HS-5 (cell line): ENCODE measurements at regions not wholly inside any gene's neighbourhood (a gene's known extent, or its start where the extent isn't known, plus 50 kb on each side); places are given as distances from the start of the nearest gene placed in this dataset.
"Not testable (repeated sequence)": the region's sequence is repeated elsewhere in the genome, so short reads cannot be mapped to it uniquely, and the experiment has no call there.

Source experiments
- DNase-seq: peaks from one replicate; pipeline ENCODE4 v3.0.0-alpha.2; 2012; ENCODE audit warnings: low read depth

DNA sequence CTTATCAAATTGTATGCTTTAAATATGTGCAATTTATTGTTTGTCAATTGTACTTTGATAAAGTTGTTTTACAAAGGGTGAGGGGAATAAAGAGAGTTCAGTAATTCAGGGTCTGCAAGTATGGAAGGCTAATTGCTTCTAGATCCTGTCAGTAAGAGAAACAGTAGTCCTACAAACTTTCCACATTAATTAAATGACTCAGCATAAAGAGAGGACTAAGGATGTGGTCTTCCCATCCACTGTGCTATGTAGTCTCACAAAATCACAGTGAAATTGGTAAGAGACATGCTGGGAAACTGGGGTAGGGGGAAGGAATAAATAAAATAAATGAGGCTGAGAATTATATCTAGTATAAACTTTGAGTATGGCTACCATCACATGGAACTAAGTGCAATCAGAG is 130.2 kb upstream of the PKP2 start:
- DNase-seq: no peak

DNA sequence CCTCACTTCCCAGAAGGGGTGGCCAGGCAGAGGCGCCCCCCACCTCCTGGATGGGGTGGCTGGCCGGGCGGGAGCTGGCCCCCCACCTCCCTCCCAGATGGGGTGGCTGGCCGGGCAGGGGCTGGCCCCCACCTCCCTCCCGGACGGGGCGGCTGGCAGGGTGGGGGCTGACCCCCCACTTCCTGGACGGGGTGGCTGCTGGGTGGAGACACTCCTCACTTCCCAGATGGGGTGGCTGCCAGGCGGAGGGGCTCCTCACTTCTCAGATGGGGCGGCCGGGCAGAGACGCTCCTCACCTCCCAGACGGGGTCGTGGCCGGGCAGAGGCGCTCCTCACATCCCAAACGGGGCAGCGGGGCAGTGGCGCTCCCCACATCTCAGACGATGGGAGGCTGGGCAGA is 126.1 kb upstream of the PKP2 start:
- not testable (repeated sequence) for DNase-seq

DNA sequence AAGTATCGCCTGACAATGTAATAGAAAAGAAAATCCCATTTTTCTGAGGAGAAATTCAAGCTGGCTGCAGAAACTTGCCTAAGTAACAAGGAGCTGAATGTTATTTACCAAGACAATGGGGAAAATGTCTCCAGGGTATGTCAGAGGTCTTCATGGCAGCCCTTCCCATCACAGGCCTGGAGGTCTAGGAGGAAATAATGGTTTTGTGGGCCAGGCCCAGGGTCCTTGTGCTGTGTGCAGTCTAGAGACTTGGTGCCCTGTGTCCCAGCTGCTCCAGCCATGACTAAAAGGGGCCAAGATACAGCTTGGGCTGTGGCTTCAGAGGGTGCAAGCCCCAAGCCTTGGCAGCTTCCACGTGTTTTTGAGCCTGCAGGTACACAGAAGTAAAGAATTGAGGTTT is 120.5 kb upstream of the PKP2 start:
- DNase-seq: not testable (repeated sequence)

DNA sequence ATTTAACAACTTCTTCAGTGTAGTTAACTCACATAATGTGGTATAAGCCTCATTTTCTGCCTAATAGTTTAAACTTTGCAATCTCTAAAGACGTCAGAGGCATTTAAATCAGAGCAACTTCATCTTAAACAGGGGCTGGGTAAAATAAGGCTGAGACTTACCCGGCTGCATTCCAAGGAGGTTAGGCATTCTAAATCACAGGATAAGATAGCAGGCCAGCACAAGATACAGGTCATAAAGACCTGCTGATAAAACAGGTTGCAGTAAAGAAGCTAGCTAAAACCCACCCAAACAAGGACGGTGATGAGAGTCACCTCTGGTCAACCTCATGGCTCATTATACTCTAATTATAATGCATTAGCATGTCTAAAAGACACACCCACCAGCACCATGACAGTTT is 115.6 kb upstream of the PKP2 start:
- no peak for DNase-seq

DNA sequence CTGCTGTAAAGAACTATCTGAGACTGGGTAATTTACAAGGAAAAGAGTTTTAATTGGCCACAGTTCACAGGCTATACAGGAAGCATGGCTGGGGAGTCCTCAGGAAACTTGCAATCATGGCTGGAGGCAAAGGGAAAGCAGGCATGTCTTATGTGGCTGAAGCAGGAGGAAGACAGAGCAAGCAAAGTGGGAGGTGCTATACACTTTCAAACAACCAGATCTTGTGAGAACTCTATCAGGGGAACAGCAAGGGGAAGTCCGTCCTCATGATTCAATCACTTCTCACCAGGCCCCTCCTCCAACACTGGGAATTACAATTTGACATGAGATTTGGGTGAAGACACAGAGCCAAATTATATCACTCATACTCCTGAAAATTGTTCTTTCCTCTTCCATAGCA is 109.5 kb upstream of the PKP2 start:
- no peak for DNase-seq

DNA sequence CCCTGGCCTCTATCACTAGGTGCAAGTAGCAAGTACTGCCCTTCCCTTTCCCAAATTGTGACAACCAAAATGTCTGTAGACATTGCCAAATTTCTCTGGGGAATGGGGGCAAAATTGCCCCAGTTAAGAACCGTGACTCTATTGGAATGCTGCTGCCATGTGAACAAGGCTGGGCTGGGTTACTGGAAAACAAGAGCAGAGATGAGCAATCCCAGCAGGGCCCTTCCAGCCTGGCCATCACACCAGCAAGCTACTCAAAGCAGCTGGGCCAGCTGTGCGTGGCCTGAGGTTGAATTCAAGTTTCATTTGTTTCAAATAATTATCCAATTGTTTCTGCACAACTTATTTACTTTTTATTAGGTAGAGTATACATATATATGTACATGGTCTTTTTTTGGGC is 103.4 kb upstream of the PKP2 start:
- DNase-seq: no peak

DNA sequence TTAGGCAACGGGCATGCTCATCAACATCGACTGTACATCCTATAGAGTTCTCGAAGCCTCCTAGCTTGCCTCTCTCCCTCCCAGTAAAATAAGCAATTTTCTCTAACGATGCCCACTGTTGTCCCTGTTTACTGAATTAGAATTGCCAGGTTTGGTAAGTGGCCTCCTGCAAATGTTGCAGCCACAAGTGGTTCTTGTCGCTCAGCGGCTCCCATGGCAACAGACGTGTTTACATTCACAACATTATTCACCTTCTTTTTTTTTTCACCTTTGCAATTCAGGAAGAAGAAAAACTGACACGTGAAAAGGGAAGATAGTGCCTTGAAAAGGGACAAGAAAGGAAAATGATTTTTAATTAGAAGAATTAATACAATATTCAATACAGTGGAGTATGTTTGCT is 100.9 kb upstream of the PKP2 start:
- no peak for DNase-seq

DNA sequence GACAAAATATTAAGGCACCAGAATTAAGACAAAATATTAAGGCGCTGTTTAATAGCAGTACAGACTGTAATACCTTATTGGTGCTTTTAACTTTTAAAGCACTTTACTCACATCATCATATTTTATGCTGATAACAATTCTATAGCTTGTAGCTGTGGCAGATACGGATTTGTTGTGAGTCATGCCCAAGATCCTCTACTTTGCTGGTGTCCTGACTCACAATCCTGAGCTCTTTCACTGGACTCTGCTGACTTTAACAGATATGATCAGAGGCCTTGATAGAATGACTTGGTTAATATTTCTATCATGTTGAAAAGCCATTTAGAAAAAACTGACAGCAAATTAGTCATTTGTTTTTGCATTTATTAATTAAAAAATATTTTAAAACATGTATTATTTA is 99.0 kb upstream of the PKP2 start:
- DNase-seq: no peak

DNA sequence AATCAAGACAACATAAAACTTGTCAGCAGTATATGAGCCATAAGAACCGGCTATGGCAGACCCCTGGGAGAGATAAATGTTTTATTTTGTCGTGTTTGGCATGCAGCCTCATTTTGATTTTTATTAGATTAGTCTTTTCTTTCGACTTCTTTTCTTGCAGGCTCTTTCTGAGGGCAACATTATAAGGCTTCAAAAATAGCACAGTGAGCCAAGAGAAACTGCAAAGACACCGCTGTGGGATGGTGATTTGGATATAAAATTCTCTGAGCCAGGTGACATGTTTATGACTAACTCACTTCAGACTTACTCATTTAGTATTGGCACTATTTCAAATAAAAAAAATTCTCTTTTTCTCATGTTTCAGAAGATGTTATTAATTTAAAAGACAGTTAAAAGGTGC is 96.8 kb upstream of the PKP2 start:
- DNase-seq: no peak

DNA sequence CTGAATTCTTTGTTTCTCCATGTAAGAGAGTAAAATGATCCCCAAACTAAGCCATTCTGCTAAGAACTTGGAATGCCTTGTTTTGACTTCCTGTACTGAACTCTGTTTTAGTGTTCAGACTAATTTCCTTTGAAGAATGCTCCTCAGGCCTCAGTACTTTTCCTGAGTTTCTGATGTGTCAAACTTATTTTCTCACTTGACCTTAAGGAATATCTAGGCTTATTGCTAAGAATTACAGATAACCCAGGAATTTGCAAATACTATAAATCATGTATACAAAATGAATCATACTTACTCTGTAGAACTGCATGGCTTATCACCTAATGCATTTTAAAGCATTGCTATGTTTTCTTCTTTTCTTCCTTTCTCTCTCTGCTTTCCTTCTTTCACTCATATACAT is 93.1 kb upstream of the PKP2 start:
- DNase-seq: peak; percentile 2

DNA sequence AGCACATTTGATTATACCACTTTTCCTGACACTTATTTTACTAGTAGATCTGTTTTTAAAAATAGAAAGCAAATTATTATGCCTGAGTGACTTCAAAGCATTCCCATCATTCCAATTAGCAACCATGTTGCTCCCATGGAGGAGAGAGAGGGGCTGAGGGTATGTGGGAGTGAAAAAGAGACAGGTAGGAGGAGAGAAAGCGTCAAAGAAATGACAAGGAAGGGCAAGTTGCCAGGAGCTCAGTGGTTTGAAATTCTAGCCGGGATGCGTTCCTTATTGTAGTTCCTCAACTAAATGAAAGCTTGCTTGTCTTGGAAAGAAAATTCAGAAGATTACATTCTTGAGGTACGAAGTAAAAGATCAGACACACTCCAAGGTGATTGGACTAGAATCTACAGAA is 92.4 kb upstream of the PKP2 start:
- no peak for DNase-seq

DNA sequence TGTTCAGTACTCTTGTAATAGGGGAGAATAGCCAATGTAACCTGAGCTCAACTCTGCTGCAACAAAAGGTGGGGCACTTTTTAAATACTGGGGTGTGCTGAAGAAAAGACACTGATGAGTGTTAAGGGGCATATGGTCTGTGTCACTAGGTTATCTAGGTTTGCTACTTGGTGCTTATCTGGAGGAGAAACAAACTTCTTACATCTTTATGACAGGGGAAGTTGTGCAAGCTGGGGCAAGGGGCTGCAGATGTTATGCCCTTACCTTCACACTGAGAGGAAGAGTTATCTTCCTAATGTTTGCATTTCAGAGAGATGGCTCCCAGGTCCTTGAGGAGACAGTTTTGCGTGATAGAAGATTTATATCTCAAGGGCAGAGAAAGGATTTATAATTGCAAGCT is 90.9 kb upstream of the PKP2 start:
- DNase-seq: no peak

DNA sequence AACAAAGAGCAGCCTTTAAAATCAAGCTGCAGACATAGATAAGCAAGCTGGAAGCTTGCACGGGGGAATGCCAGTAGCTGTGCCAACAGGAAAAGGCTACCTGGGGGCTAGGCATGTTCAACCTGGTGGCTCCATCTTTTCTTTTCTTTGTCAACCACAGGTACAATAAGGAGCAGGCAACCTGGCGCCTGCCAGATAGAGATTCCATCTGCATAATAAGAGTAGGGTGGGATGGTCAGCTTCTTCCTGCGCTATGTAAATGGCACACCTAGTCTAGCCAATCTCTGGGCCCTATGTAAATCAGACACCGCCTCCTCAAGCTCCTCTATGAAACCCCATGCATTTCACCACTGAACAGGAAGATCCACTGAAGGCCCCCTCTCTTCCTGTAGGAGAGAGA is 87.4 kb upstream of the PKP2 start:
- no peak for DNase-seq

DNA sequence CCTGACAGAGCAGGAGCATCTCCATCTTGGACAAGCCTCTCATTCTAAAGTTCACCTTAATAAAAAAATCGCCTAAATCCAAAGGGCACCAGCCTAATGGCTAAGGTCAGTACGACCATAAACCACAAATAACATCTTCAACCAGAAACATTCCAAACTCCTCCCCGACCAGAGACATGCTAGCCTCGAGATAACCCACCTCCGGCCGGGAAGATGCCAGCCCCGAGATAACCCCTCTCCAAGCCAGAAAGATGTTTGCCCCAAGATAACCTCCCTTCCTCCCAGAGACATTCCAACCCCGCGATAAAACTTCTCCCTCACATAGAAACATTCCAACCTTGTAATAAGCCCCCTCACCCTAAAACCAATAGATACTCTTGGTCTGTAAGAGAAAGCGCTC is 86.8 kb upstream of the PKP2 start:
- DNase-seq: no peak

DNA sequence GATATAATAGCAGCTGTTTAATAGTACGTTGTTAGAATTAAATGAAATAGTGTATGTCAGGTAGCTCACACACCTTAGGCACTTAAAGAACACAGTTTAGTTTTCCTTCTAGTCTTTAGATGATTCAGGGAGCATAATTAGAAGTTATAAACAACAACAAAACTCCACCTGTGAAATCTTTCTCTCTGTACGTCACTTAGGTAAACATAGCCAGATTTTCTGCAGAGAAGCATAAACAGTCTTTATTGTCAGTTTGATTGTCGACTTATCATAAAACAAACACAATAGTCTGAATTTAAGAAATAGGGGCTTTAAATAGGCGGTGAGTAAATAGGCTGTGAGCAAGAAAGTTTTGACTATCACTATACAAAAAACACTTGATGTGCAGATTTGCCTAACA is 84.6 kb upstream of the PKP2 start:
- DNase-seq: no peak

DNA sequence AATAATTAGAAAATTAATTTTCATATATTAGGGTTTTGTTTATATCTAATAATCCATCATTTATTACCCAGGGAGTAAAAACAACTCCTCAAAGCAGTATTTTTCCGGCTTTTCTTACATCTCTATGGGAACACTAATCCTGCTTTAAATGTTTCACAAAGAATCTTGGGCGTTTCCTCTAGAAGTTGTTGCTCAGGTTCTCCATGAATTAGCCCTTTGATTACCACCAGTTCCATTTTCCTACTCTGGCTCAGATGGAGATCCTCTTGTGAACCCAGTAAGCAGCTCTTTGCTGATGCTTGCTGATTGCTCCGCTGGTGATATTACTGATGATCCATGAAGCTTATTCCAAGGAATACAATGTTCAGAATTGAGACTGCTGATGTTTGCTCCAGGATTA is 78.5 kb upstream of the PKP2 start:
- DNase-seq: no peak

DNA sequence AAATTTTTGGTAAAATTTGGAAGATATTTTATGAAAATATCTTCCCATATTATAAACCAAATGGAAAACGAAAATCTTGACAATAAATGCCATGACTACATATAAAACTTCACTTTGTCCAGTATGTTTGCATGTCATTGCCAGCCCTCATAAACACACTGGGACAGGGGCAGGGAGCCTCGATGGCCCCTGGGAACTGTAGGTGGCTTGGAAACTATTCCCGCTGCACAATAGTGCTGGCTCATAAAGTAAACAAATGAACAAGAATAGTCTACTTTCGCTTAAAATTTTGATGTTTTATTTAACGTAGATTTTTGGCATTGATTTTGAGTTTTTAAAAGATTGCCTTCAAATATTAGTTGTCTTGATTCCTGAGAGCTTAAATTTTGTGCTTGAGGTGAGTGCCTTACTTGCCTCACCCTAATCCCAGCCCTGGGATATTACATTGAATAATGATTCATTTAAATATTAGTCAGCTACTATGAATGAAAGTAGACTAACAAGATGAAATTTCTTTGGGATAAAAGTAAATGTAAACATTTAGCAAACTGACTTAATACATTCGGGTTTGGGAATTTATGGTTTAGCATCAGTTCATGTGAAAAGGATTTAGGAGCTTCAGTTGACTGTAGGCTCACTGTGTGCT is 74.0 kb upstream of the PKP2 start:
- DNase-seq: no peak

DNA sequence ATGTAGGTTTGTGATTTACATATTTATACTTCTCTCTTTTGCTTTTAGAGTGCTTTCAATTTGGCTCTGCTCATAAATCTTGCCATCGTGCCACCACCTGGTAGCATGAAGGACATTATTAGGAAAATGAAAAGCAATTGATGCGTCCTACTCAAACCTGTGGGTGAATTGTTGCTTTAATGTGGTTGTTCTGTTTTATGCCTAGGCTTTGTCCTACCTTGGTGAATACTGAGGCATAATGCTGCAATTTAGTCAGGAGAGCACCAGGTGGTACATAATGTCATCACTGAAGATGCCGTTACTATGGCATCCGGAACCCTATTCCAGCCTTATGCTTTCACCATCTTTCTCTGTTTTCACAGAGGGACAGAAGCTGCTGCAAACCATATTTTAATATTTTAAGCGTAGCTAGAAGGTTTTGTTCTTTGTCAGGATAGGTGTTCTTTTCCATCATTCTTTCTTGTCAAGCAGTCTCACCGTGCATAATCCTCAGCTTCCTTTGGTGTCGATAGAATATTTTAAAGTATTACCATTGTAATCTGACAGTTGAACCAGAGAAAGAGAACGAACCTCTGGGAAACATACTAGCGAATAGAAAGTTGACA is 68.5 kb upstream of the PKP2 start:
- no peak for DNase-seq

DNA sequence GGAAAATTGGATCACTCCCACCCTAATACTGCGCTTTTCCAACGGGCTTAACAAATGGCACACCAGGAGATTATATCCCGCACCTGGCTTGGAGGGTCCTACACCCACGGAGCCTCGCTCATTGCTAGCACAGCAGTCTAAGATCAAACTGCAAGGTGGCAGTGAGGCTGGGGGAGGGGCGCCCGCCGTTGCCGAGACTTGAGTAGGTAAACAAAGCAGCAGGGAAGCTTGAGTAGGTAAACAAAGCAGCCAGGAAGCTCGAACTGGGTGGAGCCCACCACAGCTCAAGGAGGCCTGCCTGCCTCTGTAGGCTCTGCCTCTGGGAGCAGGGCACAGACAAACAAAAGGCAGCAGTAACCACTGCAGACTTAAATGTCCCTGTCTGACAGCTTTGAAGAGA is 59.8 kb upstream of the PKP2 start:
- not testable (repeated sequence) for DNase-seq

DNA sequence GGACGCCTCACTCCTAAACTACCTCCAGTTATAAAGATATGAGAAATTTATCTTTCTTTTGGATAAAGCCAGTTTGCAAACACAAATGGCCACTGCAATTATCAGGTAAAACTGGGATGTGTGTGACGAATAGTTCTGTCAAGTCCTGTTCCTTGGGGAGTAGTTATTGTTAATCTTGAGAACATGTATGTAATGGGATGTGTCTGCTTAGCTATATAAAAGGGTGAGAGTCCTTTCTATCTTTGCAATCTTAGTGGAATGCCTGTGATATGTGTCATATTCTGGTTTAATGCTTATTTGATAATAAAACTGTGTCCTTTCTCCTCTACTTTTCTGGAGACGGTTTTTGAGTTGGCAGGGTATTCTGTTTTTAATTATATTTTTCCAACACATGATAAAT is 56.1 kb upstream of the PKP2 start:
- DNase-seq: no peak

DNA sequence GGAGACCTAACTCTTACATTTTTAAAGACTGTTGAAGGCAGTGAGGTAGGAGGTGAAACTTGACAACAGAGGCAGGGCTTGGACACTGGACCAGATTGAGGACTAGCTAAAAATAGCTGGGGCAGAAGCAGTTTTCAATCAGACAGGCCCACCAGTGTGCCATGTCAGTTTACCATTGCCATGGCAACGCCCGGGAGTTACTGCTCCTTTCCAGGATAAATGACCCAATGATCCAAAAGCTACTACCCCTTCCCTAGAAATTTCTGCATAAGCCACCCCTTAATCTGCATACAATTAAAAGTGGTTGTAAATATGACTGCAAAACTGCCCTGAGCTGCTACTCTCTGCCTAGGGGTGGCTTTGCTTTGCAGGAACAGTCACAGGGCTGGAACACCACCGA is 53.2 kb upstream of the PKP2 start:
- no peak for DNase-seq

DNA sequence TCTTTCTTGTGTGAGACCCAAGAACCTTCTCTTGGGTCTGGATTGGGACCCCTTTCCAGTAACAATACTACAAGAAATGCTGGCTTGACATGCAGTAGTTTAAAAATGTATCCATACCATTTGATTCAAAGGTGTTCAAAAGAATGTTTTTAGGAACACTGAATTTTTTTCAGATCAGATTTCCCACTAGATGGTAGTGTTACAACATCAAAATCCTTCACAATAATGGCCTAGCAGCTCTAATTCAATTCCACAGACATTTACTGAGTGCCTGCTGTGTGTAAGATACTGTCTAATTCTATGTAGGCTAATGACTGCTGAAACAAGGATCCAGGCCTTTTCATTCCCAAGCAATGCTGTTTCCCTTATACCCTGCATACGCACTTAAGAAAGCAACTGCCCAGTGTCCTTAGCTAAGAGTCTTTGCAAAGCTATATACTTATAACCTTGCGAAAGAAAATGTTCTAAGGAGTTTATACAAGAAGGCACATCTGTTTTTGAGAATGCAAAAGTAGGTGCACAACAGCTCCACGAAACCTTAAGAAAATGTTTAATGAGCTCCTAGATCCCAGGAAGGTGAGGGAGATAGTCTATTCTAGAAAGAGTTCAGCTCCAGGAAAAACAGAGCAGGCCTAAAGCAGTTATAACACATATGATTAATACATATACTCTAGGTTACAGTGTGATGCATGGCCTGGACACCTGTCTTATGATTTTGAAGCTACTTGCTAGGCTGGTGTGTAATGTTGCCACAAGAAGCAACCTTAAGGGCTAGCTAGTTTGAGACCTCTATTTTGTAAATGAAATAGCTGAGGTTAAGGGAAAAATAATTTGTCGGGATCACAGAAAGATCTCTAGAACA is 50.9 kb upstream of the PKP2 start:
- DNase-seq: peak; percentile 32

DNA sequence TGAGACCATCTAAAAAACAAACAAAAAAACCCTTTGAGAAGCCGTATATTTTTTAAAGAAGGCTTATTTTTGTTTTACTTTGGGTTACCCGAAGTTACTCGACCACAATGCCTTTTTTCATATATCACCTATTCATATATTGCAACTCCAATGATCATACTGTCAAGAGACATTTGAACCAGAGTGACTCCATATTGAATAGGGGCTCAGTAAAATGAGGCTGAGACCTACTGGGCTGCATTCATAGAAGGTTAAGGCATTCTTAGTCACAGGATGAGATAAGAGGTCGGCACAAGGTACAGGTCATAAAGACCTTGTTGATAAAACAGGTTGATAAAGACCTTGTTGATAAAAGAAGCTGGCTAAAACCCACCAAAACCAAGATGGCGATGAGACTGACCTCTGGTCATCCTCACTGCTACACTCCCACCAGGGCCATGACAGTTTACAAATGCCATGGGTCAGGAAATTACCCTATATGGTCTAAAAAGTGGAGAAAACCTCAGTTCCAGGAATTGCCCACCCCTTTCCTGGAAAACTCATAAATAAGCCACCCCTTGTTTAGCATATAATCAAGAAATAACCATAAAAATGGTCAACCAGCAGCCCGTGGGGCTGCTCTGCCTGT is 50.0 kb upstream of the PKP2 start:
- no peak for DNase-seq
